Right renal pelvis (tissue), 4 donors: ENCODE measurements at regions not wholly inside any gene's neighbourhood (a gene's known extent, or its start where the extent isn't known, plus 50 kb on each side); places are given as distances from the start of the nearest gene placed in this dataset.
"Not testable (repeated sequence)": the region's sequence is repeated elsewhere in the genome, so short reads cannot be mapped to it uniquely, and the experiment has no call there.

Experiments
- DNase-seq, 4 donors: peaks; one replicate each; pipeline ENCODE4 v3.0.0-alpha.2; 2013; ENCODE audit warnings: low read depth in 4 of 4, low spot score in 3 of 4, missing footprints in 1 of 4

- no peak for DNase-seq
Measured at GRCh38 chr9:73327149-73327548, 175.5 kb downstream of the ANXA1 start.

GRCh38 chr9:73337182-73337581 is 185.5 kb downstream of the ANXA1 start:
- not testable (repeated sequence) for DNase-seq

- DNase-seq = no peak
Measured at GRCh38 chr9:73344060-73344459, 192.4 kb downstream of the ANXA1 start.

GRCh38 chr9:73347123-73347522 is 195.5 kb downstream of the ANXA1 start:
- no peak for DNase-seq

- DNase-seq = no peak
Measured at GRCh38 chr9:73347720-73348119, 196.1 kb downstream of the ANXA1 start.

GRCh38 chr9:73348471-73348870 is 196.8 kb downstream of the ANXA1 start:
- peak in 1 of 4 donors; percentile 0 for DNase-seq

- DNase-seq = no peak
Measured at GRCh38 chr9:73349476-73349875, 197.8 kb downstream of the ANXA1 start.

- DNase-seq = no peak
Measured at GRCh38 chr9:73357607-73358006, 205.9 kb downstream of the ANXA1 start.

GRCh38 chr9:73370053-73370452 is 218.4 kb downstream of the ANXA1 start:
- DNase-seq = no peak

GRCh38 chr9:73371801-73372200 is 220.1 kb downstream of the ANXA1 start:
- DNase-seq = no peak

- DNase-seq = no peak
Measured at GRCh38 chr9:73380411-73380810, 228.7 kb downstream of the ANXA1 start.

GRCh38 chr9:73402081-73403028 is 250.7 kb downstream of the ANXA1 start:
- no peak for DNase-seq

- no peak for DNase-seq
Measured at GRCh38 chr9:73411494-73411893, 259.8 kb downstream of the ANXA1 start.

- no peak for DNase-seq
Measured at GRCh38 chr9:73412874-73413273, 261.2 kb downstream of the ANXA1 start.

GRCh38 chr9:73423891-73424290 is 272.2 kb downstream of the ANXA1 start:
- DNase-seq = no peak

GRCh38 chr9:73426269-73426668 is 274.6 kb downstream of the ANXA1 start:
- DNase-seq = no peak

- DNase-seq = no peak
Measured at GRCh38 chr9:73434826-73435225, 283.2 kb downstream of the ANXA1 start.

GRCh38 chr9:73437758-73438157 is 286.1 kb downstream of the ANXA1 start:
- no peak for DNase-seq

- DNase-seq = not testable (repeated sequence)
Measured at GRCh38 chr9:73439839-73440238, 288.2 kb downstream of the ANXA1 start.

- DNase-seq = no peak
Measured at GRCh38 chr9:73441223-73441622, 289.6 kb downstream of the ANXA1 start.

- no peak for DNase-seq
Measured at GRCh38 chr9:73441890-73442818, 290.5 kb downstream of the ANXA1 start.
